ENCODE measurements at regions not wholly inside any gene's neighbourhood (a gene's known extent, or its start where the extent isn't known, plus 50 kb on each side); places are given as distances from the start of the nearest gene placed in this dataset.

DNA sequence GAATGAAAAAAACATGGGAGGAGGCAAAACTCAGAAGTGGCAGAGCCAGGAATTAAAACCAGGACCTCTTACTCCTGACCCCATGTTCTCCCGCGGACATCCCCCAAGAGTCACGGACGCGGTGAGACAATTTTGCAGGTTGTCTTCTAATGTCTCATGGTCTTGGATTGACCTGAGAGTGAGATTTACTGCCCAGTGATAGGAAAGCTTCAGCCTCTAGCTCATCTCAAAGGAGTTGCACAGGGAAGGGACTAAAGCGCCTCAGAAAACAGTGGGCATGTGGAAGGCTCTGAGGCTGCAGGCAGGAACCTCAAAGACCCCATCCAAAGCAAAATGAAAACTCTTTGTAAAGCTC is 197.4 kb downstream of the ADAMTS15 start:
- FAIRE-seq: no peak
- no peak for ATAC-seq
- intact Hi-C loops (cut with DNase I): no loop called here
- TF ChIP-seq, protein P1, sequence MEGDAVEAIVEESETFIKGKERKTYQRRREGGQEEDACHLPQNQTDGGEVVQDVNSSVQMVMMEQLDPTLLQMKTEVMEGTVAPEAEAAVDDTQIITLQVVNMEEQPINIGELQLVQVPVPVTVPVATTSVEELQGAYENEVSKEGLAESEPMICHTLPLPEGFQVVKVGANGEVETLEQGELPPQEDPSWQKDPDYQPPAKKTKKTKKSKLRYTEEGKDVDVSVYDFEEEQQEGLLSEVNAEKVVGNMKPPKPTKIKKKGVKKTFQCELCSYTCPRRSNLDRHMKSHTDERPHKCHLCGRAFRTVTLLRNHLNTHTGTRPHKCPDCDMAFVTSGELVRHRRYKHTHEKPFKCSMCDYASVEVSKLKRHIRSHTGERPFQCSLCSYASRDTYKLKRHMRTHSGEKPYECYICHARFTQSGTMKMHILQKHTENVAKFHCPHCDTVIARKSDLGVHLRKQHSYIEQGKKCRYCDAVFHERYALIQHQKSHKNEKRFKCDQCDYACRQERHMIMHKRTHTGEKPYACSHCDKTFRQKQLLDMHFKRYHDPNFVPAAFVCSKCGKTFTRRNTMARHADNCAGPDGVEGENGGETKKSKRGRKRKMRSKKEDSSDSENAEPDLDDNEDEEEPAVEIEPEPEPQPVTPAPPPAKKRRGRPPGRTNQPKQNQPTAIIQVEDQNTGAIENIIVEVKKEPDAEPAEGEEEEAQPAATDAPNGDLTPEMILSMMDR (IDR thresholded peaks at IDR 0.05): no peak
- DNase-seq: no peak
- no peaks in the 10 kb centered on the region for H3K36me3 ChIP-seq
- 87 to 94% methylated on average over 6 of the region's 6 CpGs for WGBS, 2 donors
- no peaks in the 10 kb centered on the region for H3K4me1 ChIP-seq
- H3K27ac ChIP-seq: no peak overlapping the region
- no peaks in the 10 kb centered on the region for H3K27me3 ChIP-seq
- H3K9me3 ChIP-seq: no peaks in the 10 kb centered on the region
- H3K4me3 ChIP-seq: no peak overlapping the region

DNA sequence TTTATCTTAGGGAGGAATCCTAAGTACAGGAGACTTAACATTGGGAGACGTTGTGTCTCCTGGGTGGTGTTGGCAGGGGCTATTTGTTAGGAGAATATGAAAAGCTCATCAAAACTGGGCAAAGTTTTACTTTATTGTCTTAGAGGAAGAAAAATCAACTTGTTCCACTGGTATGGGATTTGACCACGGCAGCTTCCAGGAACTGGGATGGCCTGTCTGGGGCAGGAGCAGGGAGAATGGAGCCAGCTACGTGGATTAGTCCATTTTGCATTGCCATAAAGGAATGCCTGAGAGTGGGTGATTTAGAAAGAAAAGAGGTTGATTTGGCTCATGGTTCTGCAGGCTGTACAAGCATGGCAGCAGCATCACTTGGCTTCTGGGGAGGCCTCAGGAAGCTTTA is 198.4 kb downstream of the ADAMTS15 start:
- ATAC-seq (no peak), FAIRE-seq (no peak), DNase-seq (no peak)
- no peak overlapping the region for H3K27ac ChIP-seq
- H3K9me3 ChIP-seq: no peaks in the 10 kb centered on the region
- TF ChIP-seq, protein P1 (IDR thresholded peaks at IDR 0.05): no peak
- no peak overlapping the region for H3K4me3 ChIP-seq
- no peaks in the 10 kb centered on the region for H3K36me3 ChIP-seq
- H3K4me1 ChIP-seq: no peaks in the 10 kb centered on the region
- 76 to 78% methylated on average over 3 of the region's 3 CpGs for WGBS, 2 donors
- no peaks in the 10 kb centered on the region for H3K27me3 ChIP-seq
- intact Hi-C loops (cut with DNase I): no loop called here

DNA sequence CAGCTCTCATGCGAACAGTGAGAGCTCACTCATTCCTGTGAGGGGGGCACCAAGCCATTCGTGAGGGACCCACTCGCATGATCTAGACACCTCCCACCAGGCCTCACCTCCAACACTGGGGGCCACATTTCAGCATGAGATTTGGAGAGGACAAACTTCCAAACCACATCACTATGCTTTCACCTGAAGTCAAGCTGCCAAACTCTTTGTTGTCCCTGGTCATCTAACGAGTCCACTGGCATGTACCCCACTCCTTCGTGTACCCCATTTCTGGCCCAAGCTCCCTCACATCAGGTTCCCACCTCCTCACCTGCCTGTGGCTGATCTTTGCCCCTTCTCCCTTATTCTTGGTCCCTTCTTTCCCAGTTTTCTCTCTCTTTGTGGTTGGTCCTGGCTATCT is 198.9 kb downstream of the ADAMTS15 start:
- intact Hi-C loops (cut with DNase I): no loop called here
- 85 to 91% methylated on average over 5 of the region's 5 CpGs for WGBS, 2 donors
- H3K4me1 ChIP-seq: no peaks in the 10 kb centered on the region
- H3K27me3 ChIP-seq: no peaks in the 10 kb centered on the region
- H3K36me3 ChIP-seq: no peaks in the 10 kb centered on the region
- ATAC-seq (no peak), FAIRE-seq (no peak), DNase-seq (no peak)
- no peak overlapping the region for H3K27ac ChIP-seq
- H3K4me3 ChIP-seq: no peak overlapping the region
- TF ChIP-seq, protein P1 (IDR thresholded peaks at IDR 0.05): no peak
- H3K9me3 ChIP-seq: no peaks in the 10 kb centered on the region

DNA sequence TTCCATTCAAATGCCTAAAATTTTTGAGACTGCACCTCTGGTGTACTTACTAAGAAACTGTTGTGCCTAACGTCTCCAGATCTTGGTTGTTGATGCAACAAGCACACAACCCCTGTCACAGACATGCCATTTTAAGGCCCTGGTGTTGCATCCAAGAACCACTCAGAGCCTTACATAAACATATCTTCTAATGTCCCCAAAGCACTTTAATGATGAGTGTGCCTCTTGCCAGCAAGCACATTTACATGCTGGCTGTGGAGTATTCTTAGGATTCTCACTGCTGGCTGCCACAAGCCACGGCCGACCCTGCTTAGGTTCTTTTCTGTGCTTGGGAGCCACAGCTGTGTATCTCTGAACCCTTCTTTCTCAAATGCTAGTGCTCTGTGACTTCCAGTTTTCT is 201.4 kb downstream of the ADAMTS15 start:
- DNase-seq: no peak
- Histone ChIP-seq H3K27ac (no peak overlapping the region), H3K9me3 (no peaks in the 10 kb centered on the region), H3K4me3 (no peak overlapping the region), H3K4me1 (peaks cover 0 to 18% (median 13%) of the 10 kb centered on the region in 3 donors), H3K27me3 (no peaks in the 10 kb centered on the region), H3K36me3 (no peaks in the 10 kb centered on the region)
- no peak for ATAC-seq
- TF ChIP-seq, protein P1 (IDR thresholded peaks at IDR 0.05): no peak
- 82 to 87% methylated on average over 3 of the region's 3 CpGs for WGBS, 2 donors
- FAIRE-seq: no peak
- intact Hi-C loops (cut with DNase I): no loop called here

DNA sequence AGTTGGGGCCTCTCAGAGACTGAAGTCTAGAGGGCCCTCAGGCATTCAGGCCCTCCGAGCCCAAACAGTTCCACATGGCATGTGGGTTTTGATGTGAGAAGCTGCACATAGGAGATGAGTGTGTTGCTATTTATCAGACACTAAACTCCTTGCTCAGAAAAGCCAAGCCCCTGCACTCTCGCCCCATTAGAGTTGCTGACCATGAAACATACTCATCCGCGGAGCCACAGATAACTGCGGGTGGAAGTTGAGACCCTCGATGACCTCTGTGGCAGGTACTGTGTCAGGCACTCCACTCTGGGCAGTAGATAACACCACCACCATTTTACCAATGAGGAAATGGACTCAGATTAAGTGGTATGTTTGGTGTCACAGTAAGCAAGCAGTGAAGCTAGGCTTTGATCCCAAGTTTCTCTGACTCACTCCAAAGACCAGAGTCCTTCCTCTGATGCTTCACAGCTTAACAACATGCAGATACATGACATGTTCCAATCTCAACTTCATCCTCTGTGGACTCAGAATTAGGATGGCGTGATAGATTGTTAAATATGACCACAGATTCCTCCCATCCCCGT is 202.1 kb downstream of the ADAMTS15 start:
- peaks cover 0 to 24% (median 19%) of the 10 kb centered on the region in 3 donors for H3K4me1 ChIP-seq
- no peak for ATAC-seq
- intact Hi-C loops (cut with DNase I): no loop called here
- no peak overlapping the region for H3K27ac ChIP-seq
- WGBS, 2 donors: 85 to 90% methylated on average over 8 of the region's 8 CpGs
- no peaks in the 10 kb centered on the region for H3K36me3 ChIP-seq
- TF ChIP-seq, protein P1 (IDR thresholded peaks at IDR 0.05): no peak
- DNase-seq: no peak
- no peaks in the 10 kb centered on the region for H3K27me3 ChIP-seq
- FAIRE-seq: no peak
- H3K4me3 ChIP-seq: no peak overlapping the region
- no peaks in the 10 kb centered on the region for H3K9me3 ChIP-seq
